ENCODE measurements at regions not wholly inside any gene's neighbourhood (a gene's known extent, or its start where the extent isn't known, plus 50 kb on each side); places are given as distances from the start of the nearest gene placed in this dataset.

GRCh38 chr7:131276190-131276589, 51.5 kb upstream of the MKLN1 start:
- TF ChIP-seq CTCF (IDR thresholded peaks at IDR 0.05) (no peak), EP300 (IDR thresholded peaks at IDR 0.05) (no peak)

Measured in tibial nerve (tissue), 4 donors.